ENCODE measurements at regions not wholly inside any gene's neighbourhood (a gene's known extent, or its start where the extent isn't known, plus 50 kb on each side); places are given as distances from the start of the nearest gene placed in this dataset.

DNA sequence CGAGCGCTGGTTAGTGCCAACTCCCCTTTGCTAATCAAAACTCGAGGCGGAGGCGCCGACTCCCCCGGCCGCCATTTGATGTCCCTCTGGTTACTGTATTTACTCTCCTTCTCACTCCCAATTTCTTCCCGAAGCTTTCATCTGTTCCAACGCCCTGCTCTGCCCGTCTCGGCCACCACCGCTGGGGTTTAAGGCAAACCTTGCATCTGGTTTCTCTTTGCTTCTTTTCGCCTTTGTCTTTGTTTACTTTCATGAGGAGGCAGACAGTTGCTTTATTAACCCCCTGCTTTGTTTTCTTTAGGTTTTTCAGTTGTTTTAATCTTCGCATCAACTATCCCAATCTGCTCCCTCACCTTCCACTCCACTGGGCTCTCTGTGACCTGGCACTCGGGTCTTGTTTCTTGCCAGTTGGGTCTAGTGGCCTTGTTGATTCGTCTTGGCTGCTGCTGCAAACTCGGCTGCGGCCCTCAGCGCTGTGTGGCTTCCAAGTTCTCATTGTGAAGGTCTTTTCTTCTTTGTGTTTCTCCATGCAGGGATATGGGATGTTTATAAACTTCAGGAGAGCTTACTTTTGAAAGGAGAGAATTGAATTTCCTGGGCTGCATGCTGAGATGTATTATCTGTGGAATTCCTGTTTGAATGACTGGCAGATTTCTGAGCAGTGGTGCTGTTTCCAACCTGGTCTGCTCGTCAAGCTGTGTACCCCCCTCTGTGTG is 155.1 kb downstream of the CDC5L start:
- no peak for TF ChIP-seq YY1 (IDR thresholded peaks at IDR 0.05; ENCODE audit: low read depth)
- no peak for TF ChIP-seq USF1 (IDR thresholded peaks at IDR 0.05)
- TF ChIP-seq FOXM1 (IDR thresholded peaks at IDR 0.05; ENCODE audit: borderline replicate concordance, low read depth) = no peak
- TF ChIP-seq RAD21 (IDR thresholded peaks at IDR 0.05; ENCODE audit: low read depth) = no peak
- TF ChIP-seq TEAD4 (IDR thresholded peaks at IDR 0.05) = no peak
- TF ChIP-seq EP300 (IDR thresholded peaks at IDR 0.05; ENCODE audit: borderline replicate concordance) = no peak
- no peak for TF ChIP-seq CREB1 (IDR thresholded peaks at IDR 0.05; ENCODE audit: low read depth)
- no peak for TF ChIP-seq TAF1 (IDR thresholded peaks at IDR 0.05; ENCODE audit: low read depth)
- no peak for TF ChIP-seq TCF12 (IDR thresholded peaks at IDR 0.05; ENCODE audit: low read depth)
- no peak for TF ChIP-seq REST (IDR thresholded peaks at IDR 0.05; ENCODE audit: low read depth)

- TF ChIP-seq TAF1 (IDR thresholded peaks at IDR 0.05; ENCODE audit: low read depth) (no peak), ZBTB7A (IDR thresholded peaks at IDR 0.05; ENCODE audit: low read depth) (no peak), RAD21 (IDR thresholded peaks at IDR 0.05; ENCODE audit: low read depth) (no peak), EGR1 (IDR thresholded peaks at IDR 0.05) (no peak), YY1 (IDR thresholded peaks at IDR 0.05; ENCODE audit: low read depth) (no peak), TCF12 (IDR thresholded peaks at IDR 0.05; ENCODE audit: low read depth) (no peak), NFIC (IDR thresholded peaks at IDR 0.05) (no peak), TEAD4 (IDR thresholded peaks at IDR 0.05) (no peak), CREB1 (IDR thresholded peaks at IDR 0.05; ENCODE audit: low read depth) (no peak)
These were observed 156.2 kb downstream of the CDC5L start for GRCh38 chr6:44543664-44544063.

GRCh38 chr6:44545224-44545623 is 157.7 kb downstream of the CDC5L start:
- no peak for TF ChIP-seq USF1 (IDR thresholded peaks at IDR 0.05)
- no peak for TF ChIP-seq EGR1 (IDR thresholded peaks at IDR 0.05)
- TF ChIP-seq ZBTB7A (IDR thresholded peaks at IDR 0.05; ENCODE audit: low read depth) = no peak
- no peak for TF ChIP-seq FOXM1 (IDR thresholded peaks at IDR 0.05; ENCODE audit: borderline replicate concordance, low read depth)
- no peak for TF ChIP-seq CREB1 (IDR thresholded peaks at IDR 0.05; ENCODE audit: low read depth)
- TF ChIP-seq EP300 (IDR thresholded peaks at IDR 0.05; ENCODE audit: borderline replicate concordance) = no peak
- no peak for TF ChIP-seq TEAD4 (IDR thresholded peaks at IDR 0.05)
- no peak for TF ChIP-seq NFIC (IDR thresholded peaks at IDR 0.05)

GRCh38 chr6:44548319-44548718 is 160.8 kb downstream of the CDC5L start:
- no peak for TF ChIP-seq ZBTB7A (IDR thresholded peaks at IDR 0.05; ENCODE audit: low read depth)
- no peak for TF ChIP-seq EP300 (IDR thresholded peaks at IDR 0.05; ENCODE audit: borderline replicate concordance)
- no peak for TF ChIP-seq FOXM1 (IDR thresholded peaks at IDR 0.05; ENCODE audit: borderline replicate concordance, low read depth)
- TF ChIP-seq YY1 (IDR thresholded peaks at IDR 0.05; ENCODE audit: low read depth) = no peak
- no peak for TF ChIP-seq EGR1 (IDR thresholded peaks at IDR 0.05)
- no peak for TF ChIP-seq TCF12 (IDR thresholded peaks at IDR 0.05; ENCODE audit: low read depth)
- no peak for TF ChIP-seq MAX (IDR thresholded peaks at IDR 0.05)
- TF ChIP-seq CREB1 (IDR thresholded peaks at IDR 0.05; ENCODE audit: low read depth) = no peak
- no peak for TF ChIP-seq TAF1 (IDR thresholded peaks at IDR 0.05; ENCODE audit: low read depth)
- TF ChIP-seq REST (IDR thresholded peaks at IDR 0.05; ENCODE audit: low read depth) = no peak
- TF ChIP-seq NFIC (IDR thresholded peaks at IDR 0.05) = no peak

DNA sequence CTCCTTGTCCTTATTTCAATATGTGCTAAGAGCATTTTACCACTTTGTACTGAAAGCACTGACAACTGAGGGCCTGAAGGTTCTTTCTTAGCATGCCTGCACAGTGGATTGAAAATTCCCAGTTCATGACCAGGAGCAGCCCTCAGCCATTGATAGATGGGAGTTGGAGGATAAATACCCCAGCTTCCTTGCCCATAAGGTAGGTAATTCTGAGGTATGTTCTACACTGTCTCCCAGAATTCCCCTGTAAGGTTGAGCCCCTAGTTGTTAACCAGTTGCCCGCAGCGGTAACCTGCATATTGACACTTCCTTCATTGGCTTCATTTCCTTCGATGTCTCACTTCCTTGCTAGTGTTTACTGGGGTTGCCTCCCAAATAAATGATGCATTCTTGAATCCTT is 162.0 kb downstream of the CDC5L start:
- TF ChIP-seq NFIC (IDR thresholded peaks at IDR 0.05) = no peak
- TF ChIP-seq RAD21 (IDR thresholded peaks at IDR 0.05; ENCODE audit: low read depth) = no peak
- no peak for TF ChIP-seq CREB1 (IDR thresholded peaks at IDR 0.05; ENCODE audit: low read depth)
- TF ChIP-seq EP300 (IDR thresholded peaks at IDR 0.05; ENCODE audit: borderline replicate concordance) = no peak
- TF ChIP-seq USF1 (IDR thresholded peaks at IDR 0.05) = no peak
- TF ChIP-seq ZBTB7A (IDR thresholded peaks at IDR 0.05; ENCODE audit: low read depth) = no peak
- no peak for TF ChIP-seq MAX (IDR thresholded peaks at IDR 0.05)
- TF ChIP-seq EGR1 (IDR thresholded peaks at IDR 0.05) = no peak
- no peak for TF ChIP-seq TCF12 (IDR thresholded peaks at IDR 0.05; ENCODE audit: low read depth)
- no peak for TF ChIP-seq CEBPB (IDR thresholded peaks at IDR 0.05)
- TF ChIP-seq FOXM1 (IDR thresholded peaks at IDR 0.05; ENCODE audit: borderline replicate concordance, low read depth) = no peak
- no peak for TF ChIP-seq TEAD4 (IDR thresholded peaks at IDR 0.05)
- no peak for TF ChIP-seq TAF1 (IDR thresholded peaks at IDR 0.05; ENCODE audit: low read depth)
- no peak for TF ChIP-seq YY1 (IDR thresholded peaks at IDR 0.05; ENCODE audit: low read depth)
- TF ChIP-seq REST (IDR thresholded peaks at IDR 0.05; ENCODE audit: low read depth) = no peak
